VCaP (cell line): ENCODE measurements at regions not wholly inside any gene's neighbourhood (a gene's known extent, or its start where the extent isn't known, plus 50 kb on each side); places are given as distances from the start of the nearest gene placed in this dataset.

Experiments used
- H3K27ac ChIP-seq: fragments of 450-650 bp; 2 replicates; pipeline ENCODE4 v1.5.1; 2017
- CTCF ChIP-seq: fragments of 450-650 bp; conservative IDR thresholded peaks from 2 replicates; pipeline ENCODE4 v1.5.1; 2017; ENCODE audit warnings: mild to moderate bottlenecking, moderate library complexity

- TF ChIP-seq CTCF = no peak
- H3K27ac ChIP-seq = no peak overlapping the region
Measured at GRCh38 chr1:117798550-117798949, 130.9 kb downstream of the GDAP2 start.

GRCh38 chr1:117802531-117803257, 126.7 kb downstream of the GDAP2 start:
- TF ChIP-seq CTCF = no peak
- H3K27ac ChIP-seq = no peak overlapping the region

- TF ChIP-seq CTCF = no peak
- H3K27ac ChIP-seq = no peak overlapping the region
Measured at GRCh38 chr1:117803318-117803717, 126.1 kb downstream of the GDAP2 start.

- no peak overlapping the region for H3K27ac ChIP-seq
- no peak for TF ChIP-seq CTCF
Measured at GRCh38 chr1:117809764-117810163, 119.7 kb downstream of the GDAP2 start.

GRCh38 chr1:117810553-117810952, 118.9 kb downstream of the GDAP2 start:
- H3K27ac ChIP-seq = no peak overlapping the region
- no peak for TF ChIP-seq CTCF

GRCh38 chr1:117812869-117813511, 116.4 kb downstream of the GDAP2 start:
- no peak overlapping the region for H3K27ac ChIP-seq
- TF ChIP-seq CTCF = no peak
